ENCODE measurements at regions not wholly inside any gene's neighbourhood (a gene's known extent, or its start where the extent isn't known, plus 50 kb on each side); places are given as distances from the start of the nearest gene placed in this dataset.

- no peaks in the 10 kb centered on the region for H3K36me3 ChIP-seq (ENCODE audit: control insufficient read depth in 4 of 4, insufficient read depth in 4 of 4, low read length in 3 of 4)
- H3K4me1 ChIP-seq (ENCODE audit: control extremely low read depth in 1 of 4, control insufficient read depth in 4 of 4, insufficient read depth in 4 of 4, low read length in 3 of 4) = no peaks in the 10 kb centered on the region
- ChIA-PET POLR2A (no interaction called here), CTCF (no interaction called here)
- WGBS (ENCODE audit: insufficient coverage) = 85% methylated on average over 11 of the region's 14 CpGs
- peaks cover 0 to 12% (median 4%) of the 10 kb centered on the region in 5 experiments for H3K27me3 ChIP-seq (replicated peaks in 2 of 5; ENCODE audit: control insufficient read depth in 4 of 5, insufficient read depth in 5 of 5, low read length in 4 of 5)
- H3K27ac ChIP-seq (ENCODE audit: insufficient read depth in 1 of 2, low read depth in 1 of 2, low read length in 2 of 2, poor library complexity in 1 of 2, severe bottlenecking in 2 of 2) = no peak overlapping the region
- no peak overlapping the region for H3K4me3 ChIP-seq (ENCODE audit: control insufficient read depth in 1 of 7, extremely low read depth in 1 of 7, insufficient read depth in 4 of 7, low read depth in 2 of 7, low read length in 6 of 7)
- H3K9me3 ChIP-seq (ENCODE audit: control extremely low read depth in 1 of 5, control insufficient read depth in 4 of 5, insufficient read depth in 2 of 5, low read depth in 1 of 5, low read length in 4 of 5) = no peaks in the 10 kb centered on the region
- DNase-seq = no peak
Measured at GRCh38 chr12:105992849-105993740, 145.7 kb downstream of the NUAK1 start.

DNA sequence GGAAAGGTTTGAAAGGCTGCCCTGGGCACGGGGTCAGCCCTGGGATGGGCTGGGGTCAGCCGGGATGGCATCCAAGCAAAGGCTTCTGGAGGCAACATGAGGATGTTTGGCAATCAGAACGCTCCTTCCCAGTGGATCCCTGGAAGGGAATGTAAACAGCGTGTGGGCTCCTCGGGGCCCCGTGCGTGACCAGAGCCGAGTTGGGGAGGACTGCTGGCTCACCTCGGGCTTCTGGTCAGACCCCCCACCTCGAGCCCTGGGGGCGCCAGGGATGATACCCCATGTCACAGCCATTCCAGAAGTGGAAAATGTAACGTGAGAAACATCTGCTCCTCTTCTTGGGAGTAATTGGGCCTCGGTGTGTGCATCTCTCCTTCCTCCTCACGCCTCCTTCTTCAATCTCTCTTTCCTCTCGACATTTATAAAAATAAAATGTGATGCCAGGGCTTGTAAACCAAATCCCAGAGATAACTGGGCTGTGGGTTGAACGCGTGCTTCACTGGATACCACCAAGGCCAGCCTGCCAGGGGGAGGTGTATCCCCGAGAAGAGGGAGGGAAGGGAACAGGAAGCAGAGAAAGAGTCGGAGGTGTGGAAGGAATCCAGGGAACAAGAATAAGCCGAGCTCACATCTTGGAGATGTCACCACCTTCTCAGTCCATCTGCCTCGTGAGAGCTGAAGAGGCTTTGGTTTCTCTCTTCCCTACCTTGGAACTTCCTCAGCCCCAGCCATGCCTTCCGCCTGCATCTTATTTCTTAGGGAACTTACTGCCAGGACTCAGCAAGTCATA lies 144.8 kb downstream of the NUAK1 start:
- ChIA-PET POLR2A (no interaction called here), CTCF (no interaction called here)
- Histone ChIP-seq H3K27ac (ENCODE audit: insufficient read depth in 1 of 2, low read depth in 1 of 2, low read length in 2 of 2, poor library complexity in 1 of 2, severe bottlenecking in 2 of 2) (no peak overlapping the region), H3K9me3 (ENCODE audit: control extremely low read depth in 1 of 5, control insufficient read depth in 4 of 5, insufficient read depth in 2 of 5, low read depth in 1 of 5, low read length in 4 of 5) (no peaks in the 10 kb centered on the region), H3K27me3 (replicated peaks in 2 of 5; ENCODE audit: control insufficient read depth in 4 of 5, insufficient read depth in 5 of 5, low read length in 4 of 5) (peaks cover 0 to 12% (median 6%) of the 10 kb centered on the region in 5 experiments), H3K4me1 (ENCODE audit: control extremely low read depth in 1 of 4, control insufficient read depth in 4 of 4, insufficient read depth in 4 of 4, low read length in 3 of 4) (no peaks in the 10 kb centered on the region), H3K36me3 (ENCODE audit: control insufficient read depth in 4 of 4, insufficient read depth in 4 of 4, low read length in 3 of 4) (no peaks in the 10 kb centered on the region), H3K4me3 (ENCODE audit: control insufficient read depth in 1 of 7, extremely low read depth in 1 of 7, insufficient read depth in 4 of 7, low read depth in 2 of 7, low read length in 6 of 7) (no peak overlapping the region)
- no peak for DNase-seq
- 83% methylated on average over 18 of the region's 22 CpGs for WGBS (ENCODE audit: insufficient coverage)

DNA sequence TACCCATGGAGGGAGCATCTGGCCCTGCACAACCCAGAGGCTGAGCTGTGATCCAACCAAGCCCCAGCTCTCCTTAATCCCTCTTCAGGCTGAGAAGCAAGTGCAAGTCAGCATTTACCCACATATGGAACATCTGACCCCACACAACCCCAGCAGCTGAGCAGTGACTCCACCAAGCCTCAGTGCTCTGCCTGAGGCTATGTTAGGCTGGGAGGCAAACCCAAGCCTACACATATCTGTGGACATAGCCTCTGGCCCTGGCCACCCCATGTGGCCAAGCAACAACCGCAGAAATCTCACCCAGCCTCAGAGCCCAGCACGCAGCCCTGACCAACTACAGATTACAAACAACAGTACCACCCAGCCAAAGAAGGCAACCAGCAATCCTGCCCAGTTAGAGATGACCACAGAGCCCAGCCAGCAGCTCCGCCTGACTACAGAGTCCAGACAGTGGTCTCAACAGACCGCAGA lies 142.8 kb downstream of the NUAK1 start:
- ChIA-PET CTCF (interaction anchor here (0.6 kb wide), 1 partner anchor 50 kb away, joined by 5 read pairs; no protein-coding TSS in a partner anchor), POLR2A (no interaction called here)
- Histone ChIP-seq H3K9me3 (ENCODE audit: control extremely low read depth in 1 of 5, control insufficient read depth in 4 of 5, insufficient read depth in 2 of 5, low read depth in 1 of 5, low read length in 4 of 5) (no peaks in the 10 kb centered on the region), H3K27ac (ENCODE audit: insufficient read depth in 1 of 2, low read depth in 1 of 2, low read length in 2 of 2, poor library complexity in 1 of 2, severe bottlenecking in 2 of 2) (no peak overlapping the region), H3K36me3 (ENCODE audit: control insufficient read depth in 4 of 4, insufficient read depth in 4 of 4, low read length in 3 of 4) (no peaks in the 10 kb centered on the region), H3K4me1 (ENCODE audit: control extremely low read depth in 1 of 4, control insufficient read depth in 4 of 4, insufficient read depth in 4 of 4, low read length in 3 of 4) (no peaks in the 10 kb centered on the region), H3K27me3 (replicated peaks in 2 of 5; ENCODE audit: control insufficient read depth in 4 of 5, insufficient read depth in 5 of 5, low read length in 4 of 5) (peaks cover 0 to 12% (median 6%) of the 10 kb centered on the region in 5 experiments), H3K4me3 (ENCODE audit: control insufficient read depth in 1 of 7, extremely low read depth in 1 of 7, insufficient read depth in 4 of 7, low read depth in 2 of 7, low read length in 6 of 7) (no peak overlapping the region)
- no peak for DNase-seq
- WGBS (ENCODE audit: insufficient coverage) = 100% methylated on average over 3 of the region's 4 CpGs

GRCh38 chr12:105998561-105998960 lies 140.2 kb downstream of the NUAK1 start:
- Histone ChIP-seq H3K36me3 (ENCODE audit: control insufficient read depth in 4 of 4, insufficient read depth in 4 of 4, low read length in 3 of 4) (no peaks in the 10 kb centered on the region), H3K4me1 (ENCODE audit: control extremely low read depth in 1 of 4, control insufficient read depth in 4 of 4, insufficient read depth in 4 of 4, low read length in 3 of 4) (no peaks in the 10 kb centered on the region), H3K27me3 (replicated peaks in 2 of 5; ENCODE audit: control insufficient read depth in 4 of 5, insufficient read depth in 5 of 5, low read length in 4 of 5) (peaks cover 0 to 8% (median 1%) of the 10 kb centered on the region in 5 experiments), H3K4me3 (ENCODE audit: control insufficient read depth in 1 of 7, extremely low read depth in 1 of 7, insufficient read depth in 4 of 7, low read depth in 2 of 7, low read length in 6 of 7) (no peak overlapping the region), H3K27ac (ENCODE audit: insufficient read depth in 1 of 2, low read depth in 1 of 2, low read length in 2 of 2, poor library complexity in 1 of 2, severe bottlenecking in 2 of 2) (no peak overlapping the region), H3K9me3 (ENCODE audit: control extremely low read depth in 1 of 5, control insufficient read depth in 4 of 5, insufficient read depth in 2 of 5, low read depth in 1 of 5, low read length in 4 of 5) (no peaks in the 10 kb centered on the region)
- CTCF ChIA-PET = no interaction called here
- DNase-seq = no peak
- 100% methylated on average over 1 of the region's 1 CpG for WGBS (ENCODE audit: insufficient coverage)
- POLR2A ChIA-PET = no interaction called here

GRCh38 chr12:106000382-106001104 lies 138.2 kb downstream of the NUAK1 start:
- 98% methylated on average over 3 of the region's 3 CpGs for WGBS (ENCODE audit: insufficient coverage)
- Histone ChIP-seq H3K36me3 (ENCODE audit: control insufficient read depth in 4 of 4, insufficient read depth in 4 of 4, low read length in 3 of 4) (no peaks in the 10 kb centered on the region), H3K4me3 (ENCODE audit: control insufficient read depth in 1 of 7, extremely low read depth in 1 of 7, insufficient read depth in 4 of 7, low read depth in 2 of 7, low read length in 6 of 7) (no peak overlapping the region), H3K27ac (ENCODE audit: insufficient read depth in 1 of 2, low read depth in 1 of 2, low read length in 2 of 2, poor library complexity in 1 of 2, severe bottlenecking in 2 of 2) (no peak overlapping the region), H3K4me1 (ENCODE audit: control extremely low read depth in 1 of 4, control insufficient read depth in 4 of 4, insufficient read depth in 4 of 4, low read length in 3 of 4) (no peaks in the 10 kb centered on the region), H3K9me3 (ENCODE audit: control extremely low read depth in 1 of 5, control insufficient read depth in 4 of 5, insufficient read depth in 2 of 5, low read depth in 1 of 5, low read length in 4 of 5) (peaks cover 0 to 2% (median 0%) of the 10 kb centered on the region in 5 experiments), H3K27me3 (replicated peaks in 2 of 5; ENCODE audit: control insufficient read depth in 4 of 5, insufficient read depth in 5 of 5, low read length in 4 of 5) (peaks cover 0 to 3% (median 0%) of the 10 kb centered on the region in 5 experiments)
- ChIA-PET CTCF (no interaction called here), POLR2A (no interaction called here)
- no peak for DNase-seq

DNA sequence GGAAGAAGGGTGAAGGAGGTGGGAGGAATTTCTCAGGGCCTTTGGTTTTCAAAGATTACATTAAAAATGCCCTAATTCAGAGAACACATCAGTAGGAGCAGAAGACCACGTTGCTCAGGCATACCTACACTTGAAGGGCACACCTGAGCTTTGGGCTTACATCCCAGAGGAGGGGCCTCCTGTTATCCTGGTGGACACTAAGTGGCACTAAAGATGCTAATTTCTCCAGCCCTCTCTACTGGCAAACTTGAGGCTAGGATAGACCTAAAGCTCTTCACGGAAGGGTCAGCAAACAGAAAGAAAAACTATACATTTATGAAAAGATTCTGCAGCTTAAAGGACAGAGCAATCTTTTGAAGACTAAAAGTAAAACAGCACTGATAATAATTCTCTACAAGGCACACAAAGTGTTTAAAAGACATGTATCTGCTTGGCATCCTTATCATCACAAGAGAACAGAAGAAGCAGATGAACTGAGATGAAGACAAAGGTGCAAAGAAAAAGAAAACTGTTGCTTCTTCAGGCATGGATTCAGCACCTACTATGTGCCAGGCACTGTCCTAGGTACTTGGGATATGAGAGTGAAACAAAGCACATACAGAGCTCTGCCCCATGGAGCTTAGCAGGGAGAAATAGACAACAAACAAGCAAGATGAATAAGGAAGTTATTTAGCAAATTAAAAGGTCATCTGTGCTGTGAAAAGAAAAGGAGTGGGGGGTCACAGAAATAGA lies 137.5 kb downstream of the NUAK1 start:
- H3K9me3 ChIP-seq (ENCODE audit: control extremely low read depth in 1 of 5, control insufficient read depth in 4 of 5, insufficient read depth in 2 of 5, low read depth in 1 of 5, low read length in 4 of 5) = peaks cover 0 to 2% (median 0%) of the 10 kb centered on the region in 5 experiments
- ChIA-PET CTCF (no interaction called here), POLR2A (no interaction called here)
- no peaks in the 10 kb centered on the region for H3K36me3 ChIP-seq (ENCODE audit: control insufficient read depth in 4 of 4, insufficient read depth in 4 of 4, low read length in 3 of 4)
- H3K4me1 ChIP-seq (ENCODE audit: control extremely low read depth in 1 of 4, control insufficient read depth in 4 of 4, insufficient read depth in 4 of 4, low read length in 3 of 4) = no peaks in the 10 kb centered on the region
- peaks cover 0 to 5% (median 0%) of the 10 kb centered on the region in 5 experiments for H3K27me3 ChIP-seq (replicated peaks in 2 of 5; ENCODE audit: control insufficient read depth in 4 of 5, insufficient read depth in 5 of 5, low read length in 4 of 5)
- H3K4me3 ChIP-seq (ENCODE audit: control insufficient read depth in 1 of 7, extremely low read depth in 1 of 7, insufficient read depth in 4 of 7, low read depth in 2 of 7, low read length in 6 of 7) = no peak overlapping the region
- DNase-seq = no peak
- 88% methylated on average over 1 of the region's 2 CpGs for WGBS (ENCODE audit: insufficient coverage)
- H3K27ac ChIP-seq (ENCODE audit: insufficient read depth in 1 of 2, low read depth in 1 of 2, low read length in 2 of 2, poor library complexity in 1 of 2, severe bottlenecking in 2 of 2) = no peak overlapping the region
